K562 (cell line): ENCODE measurements at regions not wholly inside any gene's neighbourhood (a gene's known extent, or its start where the extent isn't known, plus 50 kb on each side); places are given as distances from the start of the nearest gene placed in this dataset.

ENCODE experiments used
- ADNP ChIP-seq: fragments of 200-800 bp; sonication (Bioruptor generic); IDR thresholded peaks from 2 replicates; pipeline ENCODE4 v1.6.1; 2016; ENCODE audit warnings: missing genetic modification characterization, missing compliant biosample characterization
- ARID2 ChIP-seq: fragments of 450-650 bp; IDR thresholded peaks from 2 replicates; pipeline ENCODE4 v1.6.1; 2017; ENCODE audit warnings: antibody characterized with exemption, mild to moderate bottlenecking
- CC2D1A ChIP-seq: fragments of 450-650 bp; IDR thresholded peaks from 2 replicates; pipeline ENCODE4 v1.6.1; 2017; ENCODE audit warnings: mild to moderate bottlenecking
- CREM ChIP-seq: IDR thresholded peaks from 2 replicates; pipeline ENCODE4 v1.6.1; 2014; ENCODE audit warnings: antibody characterized with exemption, low read depth
- EP300 ChIP-seq: IDR thresholded peaks from 2 replicates; pipeline ENCODE4 v1.6.1; 2012; ENCODE audit warnings: low read length, improper control_type of control experiment
- FOXK2 ChIP-seq, 2 experiments: fragments of 450-650 bp; IDR thresholded peaks in 1 of 2; conservative IDR thresholded peaks in 1 of 2; 2 replicates each; pipeline ENCODE4 v1.6.1; 2016; ENCODE audit warnings: low read depth in 2 of 2, mild to moderate bottlenecking in 1 of 2
- ILF3 ChIP-seq: fragments of 450-650 bp; IDR thresholded peaks from 2 replicates; pipeline ENCODE4 v1.6.1; 2018; ENCODE audit warnings: antibody characterized with exemption, mild to moderate bottlenecking, moderate library complexity, borderline replicate concordance
- MCM5 ChIP-seq: fragments of 450-650 bp; IDR thresholded peaks from 2 replicates; pipeline ENCODE4 v1.6.1; 2016; ENCODE audit warnings: low read depth
- MTA3 ChIP-seq: fragments of 450-650 bp; formaldehyde crosslinking; IDR thresholded peaks from 2 replicates; pipeline ENCODE4 v1.6.1; 2017; ENCODE audit warnings: mild to moderate bottlenecking, borderline replicate concordance
- NFATC3 ChIP-seq: fragments of 450-650 bp; IDR thresholded peaks from 2 replicates; pipeline ENCODE4 v1.6.1; 2017; ENCODE audit warnings: mild to moderate bottlenecking
- NFIC ChIP-seq: fragments of 450-650 bp; IDR thresholded peaks from 2 replicates; pipeline ENCODE4 v1.6.1; 2017; ENCODE audit warnings: mild to moderate bottlenecking, inconsistent platforms
- NFYB ChIP-seq: IDR thresholded peaks from 2 replicates; pipeline ENCODE4 v1.6.1; 2011; ENCODE audit warnings: mild to moderate bottlenecking, moderate library complexity; ENCODE audit not compliant: insufficient read length; ENCODE audit errors: extremely low read depth
- NR2F6 ChIP-seq: fragments of 450-650 bp; formaldehyde crosslinking; IDR thresholded peaks from 2 replicates; pipeline ENCODE4 v1.4.0; 2020; ENCODE audit warnings: mild to moderate bottlenecking
- POLR2H ChIP-seq: IDR thresholded peaks from 2 replicates; pipeline ENCODE4 v1.6.1; 2016; ENCODE audit warnings: missing genetic modification characterization, low read depth, mild to moderate bottlenecking, control low read depth, missing compliant biosample characterization, moderate library complexity
- PPARD ChIP-seq: fragments of 250-450 bp; sonication (Bioruptor Pico); IDR thresholded peaks from 2 replicates; pipeline ENCODE4 v1.8.0; 2022; ENCODE audit warnings: inconsistent platforms, mild to moderate bottlenecking, moderate library complexity
- PTTG1 ChIP-seq: fragments of 450-650 bp; IDR thresholded peaks from 2 replicates; pipeline ENCODE4 v1.6.1; 2016; ENCODE audit warnings: low read depth, mild to moderate bottlenecking, missing genetic modification characterization, missing compliant biosample characterization
- RAD21 ChIP-seq, 2 experiments: fragments of 250-450 bp in 1 of 2; fragments of 450-650 bp in 1 of 2; sonication (Bioruptor Pico) in 1 of 2; formaldehyde crosslinking in 1 of 2; IDR thresholded peaks in 1 of 2; conservative IDR thresholded peaks in 1 of 2; 2 replicates each; pipeline versions ENCODE4 v1.4.0 to v1.8.0; 2020 to 2022; ENCODE audit warnings: mild to moderate bottlenecking in 2 of 2, moderate library complexity in 1 of 2
- SMAD2 ChIP-seq: fragments of 150-350 bp; IDR thresholded peaks from 2 replicates; pipeline ENCODE4 v1.6.1; 2014; ENCODE audit warnings: low read depth, mild to moderate bottlenecking, low read length
- SMAD4 ChIP-seq: fragments of 250-450 bp; sonication (Bioruptor Pico); conservative IDR thresholded peaks from 2 replicates; pipeline ENCODE4 v1.8.0; 2021; ENCODE audit warnings: inconsistent platforms, mild to moderate bottlenecking, moderate library complexity
- SOX6 ChIP-seq: fragments of 450-650 bp; IDR thresholded peaks from 2 replicates; pipeline ENCODE4 v1.6.1; 2014; ENCODE audit warnings: mild to moderate bottlenecking
- SREBF1 ChIP-seq: fragments of 150-350 bp; IDR thresholded peaks from 2 replicates; pipeline ENCODE4 v1.6.1; 2014; ENCODE audit warnings: antibody characterized with exemption, low read depth, low read length, borderline replicate concordance
- STAG1 ChIP-seq: sonication (generic); formaldehyde crosslinking; IDR thresholded peaks from 2 replicates; pipeline ENCODE4 v1.5.0; 2020; ENCODE audit warnings: missing genetic modification reagents, borderline replicate concordance
- TARDBP ChIP-seq: fragments of 450-650 bp; IDR thresholded peaks from 2 replicates; pipeline ENCODE4 v1.6.1; 2016
- TEAD1 ChIP-seq, 2 experiments: fragments of 450-650 bp in 1 of 2; sonication (generic) in 1 of 2; formaldehyde crosslinking; IDR thresholded peaks; 2 replicates each; pipeline versions ENCODE4 v1.4.0 to v1.8.0; 2020 to 2022; ENCODE audit warnings: mild to moderate bottlenecking in 2 of 2, missing genetic modification reagents in 1 of 2
- YY1 ChIP-seq, 3 experiments: IDR thresholded peaks; 2 replicates each; pipeline ENCODE4 v1.6.1; 2011; ENCODE audit warnings: low read length in 2 of 3, mild to moderate bottlenecking in 2 of 3, moderate library complexity in 2 of 3, borderline replicate concordance in 1 of 3, control low read depth in 1 of 3, low read depth in 1 of 3; ENCODE audit not compliant: insufficient read depth in 3 of 3, insufficient replicate concordance in 2 of 3, control insufficient read depth in 1 of 3, insufficient read length in 1 of 3; ENCODE audit errors: extremely low read depth in 1 of 3
- ZBTB8A ChIP-seq: fragments of 450-650 bp; IDR thresholded peaks from 2 replicates; pipeline ENCODE4 v1.6.1; 2018; ENCODE audit warnings: mild to moderate bottlenecking, moderate library complexity; ENCODE audit not compliant: partially characterized antibody
- ZNF584 ChIP-seq: fragments of 200-800 bp; sonication (Bioruptor generic); IDR thresholded peaks from 2 replicates; pipeline ENCODE4 v1.6.1; 2016; ENCODE audit warnings: low read depth, mild to moderate bottlenecking, missing genetic modification characterization, missing compliant biosample characterization
- ZNF589 ChIP-seq: fragments of 200-800 bp; sonication (Bioruptor generic); IDR thresholded peaks from 2 replicates; pipeline ENCODE4 v1.6.1; 2016; ENCODE audit warnings: low read depth, missing genetic modification characterization, missing compliant biosample characterization
- ZNF655 ChIP-seq: fragments of 250-450 bp; sonication (Bioruptor Pico); IDR thresholded peaks from 2 replicates; pipeline ENCODE4 v1.5.0; 2021
- ZNF764 ChIP-seq: fragments of 250-450 bp; sonication (Bioruptor Pico); IDR thresholded peaks from 2 replicates; pipeline ENCODE4 v1.4.0; 2020; ENCODE audit warnings: low read depth, mild to moderate bottlenecking, moderate library complexity
- ZNF785 ChIP-seq: fragments of 250-450 bp; sonication (Bioruptor Pico); IDR thresholded peaks from 2 replicates; pipeline ENCODE4 v1.4.0; 2020; ENCODE audit warnings: mild to moderate bottlenecking

GRCh38 chr16:8087597-8088289 lies 502.6 kb downstream of the TMEM114 start (continued):
- TF ChIP-seq ZNF764 (CRISPR knock-in tag) (no peak), POLR2H (tag) (no peak), STAG1 (CRISPR knock-in tag) (no peak), TEAD1 (CRISPR knock-in tag; IDR thresholded peaks at IDR 0.05) (no peak), YY1 (IDR thresholded peaks at IDR 0.05; ENCODE audit: borderline replicate concordance in 1 of 3, control insufficient read depth in 1 of 3, extremely low read depth in 1 of 3, insufficient read depth in 3 of 3, insufficient read length in 1 of 3, insufficient replicate concordance in 2 of 3, low read depth in 1 of 3, low read length in 2 of 3) (no peak), NFIC (peak; percentile 13; the same call in 1 of the 2 replicates), NR2F6 (CRISPR knock-in tag) (no peak), SREBF1 (no peak), ARID2 (0 out of 2 replicates have a peak, but pooled peaks have one; percentile 15), EP300 (peak; percentile 84; the same call in 1 of the 2 replicates), NFATC3 (no peak), FOXK2 (conservative IDR thresholded peaks at IDR 0.05 in 1 of 2, IDR thresholded peaks at IDR 0.05 in 1 of 2; ENCODE audit: low read depth in 2 of 2) (peak in 1 of 2 experiments; percentile 41; a peak in 1 of 4 replicates), ILF3 (no peak), PTTG1 (tag) (no peak), ADNP (no peak), ZNF785 (CRISPR knock-in tag) (no peak), RAD21 (CRISPR knock-in tag; conservative IDR thresholded peaks at IDR 0.05 in 1 of 2, IDR thresholded peaks at IDR 0.05 in 1 of 2) (peak in 1 of 2 experiments; percentile 7; a peak in 1 of 4 replicates), SMAD4 (CRISPR knock-in tag) (peak; percentile 60; the same call in 1 of the 2 replicates), ZBTB8A (no peak), ZNF589 (CRISPR knock-in tag) (no peak), SMAD2 (no peak), ZNF584 (CRISPR knock-in tag) (no peak), PPARD (CRISPR knock-in tag) (no peak), MTA3 (0 out of 2 replicates have a peak, but pooled peaks have one; percentile 19), TARDBP (no peak), CC2D1A (no peak), MCM5 (no peak), ZNF655 (no peak), NFYB (no peak), SOX6 (peak; percentile 70; the same call in 1 of the 2 replicates), CREM (peak; percentile 30; the same call in 1 of the 2 replicates)
